Small intestine (tissue), 7 donors: ENCODE measurements at regions not wholly inside any gene's neighbourhood (a gene's known extent, or its start where the extent isn't known, plus 50 kb on each side); places are given as distances from the start of the nearest gene placed in this dataset.

ENCODE experiments used
- DNase-seq, 2 donors: peaks; one replicate each; pipeline versions ENCODE4 v3.0.0 to v3.0.0-alpha.2; 2013
- FAIRE-seq: peaks from 2 replicates; lab custom pipeline; 2012; peaks lifted over from hg19 to GRCh38; lab: Jason Lieb, UNC
- H3K27ac ChIP-seq, 3 donors: one replicate each; pipeline ENCODE4 v1.5.1; 2013; ENCODE audit warnings: low read length in 2 of 3, mild to moderate bottlenecking in 2 of 3, control low read depth in 1 of 3, inconsistent platforms in 1 of 3, low read depth in 1 of 3, moderate library complexity in 1 of 3
- H3K27me3 ChIP-seq, 3 donors: one replicate each; pipeline ENCODE4 v1.6.1; 2013; ENCODE audit warnings: low read length in 3 of 3, inconsistent platforms in 1 of 3; ENCODE audit not compliant: control insufficient read depth in 3 of 3, insufficient read depth in 3 of 3
- H3K36me3 ChIP-seq, 3 donors: one replicate each; pipeline ENCODE4 v1.6.1; 2013; ENCODE audit warnings: low read length in 3 of 3, inconsistent platforms in 1 of 3, low read depth in 1 of 3, mild to moderate bottlenecking in 1 of 3, moderate library complexity in 1 of 3; ENCODE audit not compliant: control insufficient read depth in 3 of 3, insufficient read depth in 2 of 3
- H3K4me1 ChIP-seq, 3 donors: one replicate each; pipeline ENCODE4 v1.6.1; 2013; ENCODE audit warnings: low read length in 2 of 3, inconsistent platforms in 1 of 3, low read depth in 1 of 3, mild to moderate bottlenecking in 1 of 3, moderate library complexity in 1 of 3; ENCODE audit not compliant: control insufficient read depth in 3 of 3, insufficient read depth in 2 of 3
- H3K4me3 ChIP-seq, 3 donors: one replicate each; pipeline ENCODE4 v1.5.1; 2013; ENCODE audit warnings: low read length in 3 of 3, control low read depth in 1 of 3, inconsistent platforms in 1 of 3, low read depth in 1 of 3, mild to moderate bottlenecking in 1 of 3, moderate library complexity in 1 of 3
- H3K9me3 ChIP-seq, 2 donors: one replicate each; pipeline ENCODE4 v1.6.1; 2013; ENCODE audit warnings: low read depth in 1 of 2, low read length in 1 of 2; ENCODE audit not compliant: control insufficient read depth in 2 of 2, insufficient read depth in 1 of 2
- WGBS, 3 donors: extraction: QIAGEN DNeasy Blood & Tissue Kit; methylation state at CpG; one replicate each; pipeline ENCODE4 v1.1.7; 2013; 5-methylcytosine and 5-hydroxymethylcytosine counted together
- donor health status: healthy with polysubstance abuse.
- donor health status: control.
- donor health status: control.
- donor health status: Bipolar disorder and iron deficiency.
- donor health status: healthy.

DNA sequence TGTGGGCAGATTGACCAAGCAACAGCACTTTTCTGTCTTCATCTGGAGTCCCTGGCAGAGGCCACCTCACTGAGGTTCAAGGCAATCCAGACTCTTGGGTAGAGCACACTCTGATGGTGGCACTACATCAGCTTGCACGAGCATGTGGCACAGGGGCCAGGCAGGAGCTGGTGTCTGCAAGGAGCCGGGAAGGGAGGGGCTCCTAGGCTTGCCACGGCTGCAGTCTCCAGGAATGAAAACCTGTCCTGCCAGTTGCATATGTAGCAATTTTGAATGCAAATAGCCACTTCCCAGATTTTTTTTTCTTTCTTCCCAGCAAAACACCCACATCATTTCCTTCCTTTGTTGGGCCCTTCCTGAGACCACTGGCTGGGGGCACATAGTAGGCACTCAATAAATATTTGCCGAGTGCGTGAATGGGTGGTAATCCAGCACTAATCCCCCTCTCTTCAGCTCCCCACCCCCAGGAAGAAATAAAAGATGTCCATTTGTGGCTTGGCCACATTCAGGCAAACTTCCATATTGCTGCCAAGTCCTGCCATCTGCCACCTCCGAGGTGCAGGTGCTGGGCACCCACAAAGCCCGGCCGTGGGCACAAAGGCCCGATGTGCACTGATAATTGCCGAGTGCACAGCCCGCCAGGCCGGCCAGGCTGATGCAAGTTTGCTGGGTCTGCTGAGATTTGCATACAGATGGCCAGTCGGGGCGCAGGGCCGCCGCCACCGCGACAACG lies 72.4 kb downstream of the MYCN start:
- H3K27me3 ChIP-seq, result peaks cover 2 to 19% (median 3%) of the 10 kb centered on the region in 3 donors
- H3K9me3 ChIP-seq, result no peaks in the 10 kb centered on the region
- H3K4me3 ChIP-seq, result peak overlapping the region in 1 of 3 donors; percentile 3
- H3K4me1 ChIP-seq, result peaks cover 0 to 21% (median 0%) of the 10 kb centered on the region in 3 donors
- no peaks in the 10 kb centered on the region for H3K36me3 ChIP-seq
- FAIRE-seq (no peak), DNase-seq (peak; percentile 63 to 84)
- WGBS, 3 donors, result 4 to 26% (median 18%) methylated on average over 19 of the region's 19 CpGs
- H3K27ac ChIP-seq, result peak overlapping the region in 1 of 3 donors; percentile 3

GRCh38 chr2:16012029-16012596 lies 71.8 kb downstream of the MYCN start:
- Histone ChIP-seq H3K36me3 (no peaks in the 10 kb centered on the region), H3K27ac (no peak overlapping the region), H3K27me3 (peaks cover 2 to 19% (median 3%) of the 10 kb centered on the region in 3 donors), H3K4me3 (no peak overlapping the region), H3K4me1 (peaks cover 0 to 23% (median 0%) of the 10 kb centered on the region in 3 donors), H3K9me3 (no peaks in the 10 kb centered on the region)
- WGBS, 3 donors, result 71 to 82% (median 79%) methylated on average over 2 of the region's 2 CpGs
- FAIRE-seq (no peak), DNase-seq (no peak)

DNA sequence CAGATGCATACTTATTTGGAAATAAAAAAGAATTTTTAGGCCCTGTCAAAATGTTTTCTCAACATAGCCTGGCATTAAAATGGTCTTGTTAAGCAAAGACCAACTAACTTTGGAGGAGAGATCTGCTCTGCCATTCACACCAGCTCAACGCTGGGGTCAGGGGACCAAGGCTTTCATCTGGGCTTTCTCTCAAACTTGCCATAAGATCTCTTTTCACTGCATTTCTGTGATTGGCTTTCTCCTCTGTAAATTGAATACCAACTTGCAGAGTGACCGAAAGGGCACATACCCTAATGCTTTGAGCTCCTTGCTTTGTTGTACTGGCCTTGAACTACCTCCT lies 71.2 kb downstream of the MYCN start:
- DNase-seq (no peak), FAIRE-seq (no peak)
- Histone ChIP-seq H3K27ac (no peak overlapping the region), H3K4me1 (peaks cover 0 to 28% (median under 1%) of the 10 kb centered on the region in 3 donors), H3K27me3 (peaks cover 2 to 19% (median 3%) of the 10 kb centered on the region in 3 donors), H3K9me3 (no peaks in the 10 kb centered on the region), H3K4me3 (no peak overlapping the region), H3K36me3 (no peaks in the 10 kb centered on the region)
- 89 to 94% (median 89%) methylated on average over 2 of the region's 2 CpGs for WGBS, 3 donors

DNA sequence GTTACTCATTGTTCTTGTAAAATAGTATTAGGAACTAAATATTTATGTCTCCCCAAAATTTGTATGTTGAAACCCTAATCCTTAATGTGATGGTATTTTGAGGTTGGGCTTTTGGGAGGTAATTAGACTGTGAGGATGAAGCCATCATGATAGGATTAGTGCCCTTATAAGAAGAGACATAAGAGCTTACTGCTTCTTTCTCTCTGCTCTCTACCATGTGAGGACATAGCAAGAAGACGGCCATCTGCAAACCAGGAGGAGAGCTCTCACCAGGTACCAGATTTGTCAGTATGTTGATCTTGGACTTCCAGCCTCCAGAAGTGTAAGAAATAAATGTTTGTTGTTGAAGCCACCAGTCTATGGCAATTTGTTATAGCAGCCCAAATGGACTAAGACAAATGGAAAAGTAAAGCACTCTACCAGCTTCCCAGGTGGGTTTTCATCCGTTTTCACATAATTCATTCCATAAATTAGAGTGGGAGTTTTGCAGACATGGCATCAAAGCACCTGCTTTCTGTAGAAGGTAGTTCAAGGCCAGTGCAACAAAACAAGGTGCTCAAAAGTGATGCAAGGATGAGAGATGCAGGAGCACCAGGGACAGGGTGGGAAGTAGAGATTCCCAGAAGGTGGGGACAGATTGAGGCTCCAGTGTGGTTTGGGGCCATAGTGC lies 70.7 kb downstream of the MYCN start:
- FAIRE-seq, result no peak
- Histone ChIP-seq H3K9me3 (no peaks in the 10 kb centered on the region), H3K4me3 (no peak overlapping the region), H3K27me3 (peaks cover 2 to 19% (median 3%) of the 10 kb centered on the region in 3 donors), H3K36me3 (no peaks in the 10 kb centered on the region), H3K27ac (no peak overlapping the region), H3K4me1 (peaks cover 0 to 32% (median 2%) of the 10 kb centered on the region in 3 donors)
- WGBS, 3 donors, result 82 to 94% (median 84%) methylated on average over 2 of the region's 2 CpGs
- no peak for DNase-seq

- Histone ChIP-seq H3K4me3 (no peak overlapping the region), H3K4me1 (peaks cover 0 to 37% (median 2%) of the 10 kb centered on the region in 3 donors), H3K27me3 (peaks cover 2 to 19% (median 3%) of the 10 kb centered on the region in 3 donors), H3K9me3 (no peaks in the 10 kb centered on the region), H3K36me3 (no peaks in the 10 kb centered on the region), H3K27ac (no peak overlapping the region)
- WGBS, 3 donors, result 75 to 83% (median 76%) methylated on average over 3 of the region's 3 CpGs
- no peak for DNase-seq
- no peak for FAIRE-seq
Measured at GRCh38 chr2:16010011-16010410, 69.7 kb downstream of the MYCN start.

DNA sequence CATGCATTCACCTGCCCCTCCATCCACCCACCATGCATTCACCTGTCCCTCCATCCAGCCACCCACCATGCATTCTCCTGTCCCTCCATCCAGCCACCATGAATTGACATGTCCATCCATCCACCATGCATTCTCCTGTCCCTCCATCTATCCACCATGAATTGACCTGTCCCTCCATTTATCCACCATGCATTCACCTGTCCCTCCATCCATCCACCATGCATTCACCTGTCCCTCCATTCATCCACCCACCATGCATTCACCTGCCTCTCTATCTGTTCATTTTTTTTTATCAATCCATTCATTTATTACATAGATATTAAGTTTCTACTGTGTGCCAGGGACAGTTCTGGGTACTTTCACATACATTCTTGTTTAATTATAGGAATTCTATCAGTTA lies 69.2 kb downstream of the MYCN start:
- peaks cover 2 to 16% (median 3%) of the 10 kb centered on the region in 3 donors for H3K27me3 ChIP-seq
- no peaks in the 10 kb centered on the region for H3K9me3 ChIP-seq
- DNase-seq, result no peak
- no peak for FAIRE-seq
- no peak overlapping the region for H3K4me3 ChIP-seq
- peaks cover 0 to 37% (median 2%) of the 10 kb centered on the region in 3 donors for H3K4me1 ChIP-seq
- H3K36me3 ChIP-seq, result no peaks in the 10 kb centered on the region
- no peak overlapping the region for H3K27ac ChIP-seq

DNA sequence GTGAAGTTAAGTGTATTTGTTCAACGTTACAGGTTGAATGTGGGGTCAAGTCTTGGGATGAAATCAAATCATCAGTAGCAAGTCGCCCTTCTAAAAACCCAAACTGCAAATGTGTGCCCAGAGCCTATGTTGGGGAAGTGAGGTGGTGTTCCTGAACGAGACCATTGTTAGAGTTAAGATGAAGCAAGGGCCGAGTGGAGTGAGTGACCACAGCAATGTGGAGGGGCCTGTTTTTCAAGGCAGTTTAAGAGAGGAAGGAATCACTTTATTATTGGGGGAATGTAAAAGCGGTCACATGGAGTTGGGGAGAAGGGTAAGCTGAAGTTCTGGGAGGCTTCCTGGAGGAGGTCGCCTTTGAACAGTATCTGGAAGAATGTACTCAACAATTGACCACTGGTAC lies 68.5 kb downstream of the MYCN start:
- no peak for FAIRE-seq
- Histone ChIP-seq H3K9me3 (no peaks in the 10 kb centered on the region), H3K4me3 (no peak overlapping the region), H3K27ac (no peak overlapping the region), H3K27me3 (peaks cover 0 to 9% (median 3%) of the 10 kb centered on the region in 3 donors), H3K4me1 (peaks cover 0 to 32% (median 2%) of the 10 kb centered on the region in 3 donors), H3K36me3 (no peaks in the 10 kb centered on the region)
- no peak for DNase-seq
- 86 to 91% (median 86%) methylated on average over 6 of the region's 6 CpGs for WGBS, 3 donors

DNA sequence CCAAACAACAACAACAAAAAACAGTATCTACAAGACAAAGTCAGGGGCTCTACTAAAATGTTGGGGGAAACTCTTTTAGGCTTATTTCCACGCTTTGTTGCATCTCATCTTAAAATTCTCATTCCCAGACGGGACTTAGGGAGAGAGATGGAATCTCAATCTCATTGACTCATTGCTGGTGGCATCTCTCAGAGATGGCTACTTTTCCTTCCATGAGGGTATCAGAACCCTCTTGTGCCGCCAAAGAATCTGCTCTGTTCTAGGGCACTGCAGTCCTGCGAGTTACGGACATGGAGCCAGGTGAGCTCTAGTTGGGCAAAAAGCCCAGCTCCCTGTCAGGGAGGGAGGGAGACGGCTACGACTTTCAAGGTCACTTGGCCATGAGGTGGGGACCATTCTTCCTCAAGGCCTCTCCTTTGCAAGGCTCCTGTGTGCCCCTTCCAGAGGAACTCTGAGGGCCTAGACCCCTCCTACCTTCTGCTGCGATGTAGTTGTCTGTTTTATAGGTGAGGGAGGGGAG lies 68.0 kb downstream of the MYCN start:
- DNase-seq (no peak), FAIRE-seq (no peak)
- H3K36me3 ChIP-seq, result no peaks in the 10 kb centered on the region
- H3K9me3 ChIP-seq, result no peaks in the 10 kb centered on the region
- peaks cover 0 to 5% (median 3%) of the 10 kb centered on the region in 3 donors for H3K27me3 ChIP-seq
- H3K4me1 ChIP-seq, result peaks cover 0 to 27% (median 2%) of the 10 kb centered on the region in 3 donors
- H3K27ac ChIP-seq, result no peak overlapping the region
- H3K4me3 ChIP-seq, result no peak overlapping the region
- 64 to 79% (median 78%) methylated on average over 8 of the region's 8 CpGs for WGBS, 3 donors
